GM12872 (cell line): ENCODE measurements at regions not wholly inside any gene's neighbourhood (a gene's known extent, or its start where the extent isn't known, plus 50 kb on each side); places are given as distances from the start of the nearest gene placed in this dataset.

ENCODE experiments used
- TF ChIP-seq, protein P1 (sequence below): IDR thresholded peaks from 3 replicates; pipeline ENCODE4 v1.5.1; 2011; ENCODE audit warnings: low read depth, mild to moderate bottlenecking, low read length, moderate library complexity; ENCODE audit not compliant: insufficient read depth

- TF ChIP-seq, protein P1, sequence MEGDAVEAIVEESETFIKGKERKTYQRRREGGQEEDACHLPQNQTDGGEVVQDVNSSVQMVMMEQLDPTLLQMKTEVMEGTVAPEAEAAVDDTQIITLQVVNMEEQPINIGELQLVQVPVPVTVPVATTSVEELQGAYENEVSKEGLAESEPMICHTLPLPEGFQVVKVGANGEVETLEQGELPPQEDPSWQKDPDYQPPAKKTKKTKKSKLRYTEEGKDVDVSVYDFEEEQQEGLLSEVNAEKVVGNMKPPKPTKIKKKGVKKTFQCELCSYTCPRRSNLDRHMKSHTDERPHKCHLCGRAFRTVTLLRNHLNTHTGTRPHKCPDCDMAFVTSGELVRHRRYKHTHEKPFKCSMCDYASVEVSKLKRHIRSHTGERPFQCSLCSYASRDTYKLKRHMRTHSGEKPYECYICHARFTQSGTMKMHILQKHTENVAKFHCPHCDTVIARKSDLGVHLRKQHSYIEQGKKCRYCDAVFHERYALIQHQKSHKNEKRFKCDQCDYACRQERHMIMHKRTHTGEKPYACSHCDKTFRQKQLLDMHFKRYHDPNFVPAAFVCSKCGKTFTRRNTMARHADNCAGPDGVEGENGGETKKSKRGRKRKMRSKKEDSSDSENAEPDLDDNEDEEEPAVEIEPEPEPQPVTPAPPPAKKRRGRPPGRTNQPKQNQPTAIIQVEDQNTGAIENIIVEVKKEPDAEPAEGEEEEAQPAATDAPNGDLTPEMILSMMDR = no peak
These were observed 288.1 kb upstream of the MOCS1 start for GRCh38 chr6:40222354-40222753.

- TF ChIP-seq, protein P1 = no peak
These were observed 285.5 kb upstream of the MOCS1 start for GRCh38 chr6:40219799-40220198.

DNA sequence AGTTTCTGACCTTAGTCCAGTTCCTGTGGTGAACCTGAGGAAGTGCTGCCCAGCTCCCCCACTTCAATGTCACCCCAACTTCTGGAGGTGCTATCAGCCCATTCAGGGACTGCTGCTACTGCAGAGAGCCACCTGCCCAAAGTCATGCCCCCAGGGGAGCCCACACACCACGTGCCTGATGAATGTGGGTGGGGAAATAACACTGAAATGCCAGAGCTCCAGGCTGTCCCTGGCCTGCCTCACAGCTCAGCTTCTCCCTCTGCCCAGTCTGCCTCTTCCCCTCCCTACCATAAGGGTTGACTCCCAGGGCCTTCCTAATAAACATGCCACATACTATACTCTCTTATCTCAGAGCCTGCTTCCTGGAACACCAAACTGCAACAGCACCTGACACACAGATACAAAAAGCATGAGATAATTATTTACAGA, 276.4 kb upstream of the MOCS1 start:
- TF ChIP-seq, protein P1 = no peak

- TF ChIP-seq, protein P1 = no peak
These were observed 271.5 kb upstream of the MOCS1 start for GRCh38 chr6:40205801-40206200.

- TF ChIP-seq, protein P1 = no peak
These were observed 270.7 kb upstream of the MOCS1 start for GRCh38 chr6:40205004-40205403.

DNA sequence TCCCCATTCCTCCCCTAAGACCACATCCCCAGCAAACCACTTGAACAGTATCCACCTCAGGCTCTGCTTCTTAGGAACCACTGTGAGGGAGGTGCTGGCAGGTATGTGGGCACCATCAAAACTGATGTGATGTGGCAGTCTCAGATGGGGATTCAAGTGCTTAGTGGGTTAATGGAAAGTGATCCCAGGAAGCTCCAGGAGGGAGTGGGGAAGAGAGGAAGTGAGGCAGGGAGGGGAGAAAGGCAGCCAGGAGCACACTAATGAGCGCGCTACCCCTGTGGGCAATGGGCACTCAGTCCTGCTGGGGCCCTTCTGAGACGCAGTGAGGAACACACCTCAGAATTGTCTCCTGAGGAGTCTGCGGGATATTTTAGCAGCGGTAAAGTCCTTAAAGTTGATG, 263.1 kb upstream of the MOCS1 start:
- TF ChIP-seq, protein P1 = no peak

DNA sequence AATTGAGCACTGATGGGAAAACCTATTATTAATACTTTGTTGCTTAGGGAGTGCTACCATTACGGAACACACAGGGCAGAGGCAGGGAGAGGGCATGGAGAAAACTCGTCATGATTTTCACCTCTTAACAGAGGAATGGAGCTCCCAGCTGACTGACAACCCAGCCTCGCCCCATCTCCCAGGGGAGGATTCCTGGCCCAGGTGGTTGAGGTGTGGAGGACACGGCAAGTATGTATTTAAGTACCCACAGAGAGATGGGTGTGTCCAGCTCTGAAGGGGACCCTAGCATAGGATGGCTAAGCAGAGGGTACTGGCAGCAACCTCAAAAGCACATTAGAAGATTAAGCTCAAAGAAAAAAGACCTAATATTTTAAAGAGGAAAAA, 261.9 kb upstream of the MOCS1 start:
- TF ChIP-seq, protein P1 = no peak
